ENCODE measurements at regions not wholly inside any gene's neighbourhood (a gene's known extent, or its start where the extent isn't known, plus 50 kb on each side); places are given as distances from the start of the nearest gene placed in this dataset.

- no peak for DNase-seq
- Histone ChIP-seq H2AK5ac (ENCODE audit: low read length) (no peak overlapping the region), H3K23ac (ENCODE audit: low read length) (no peak overlapping the region), H3K4me1 (ENCODE audit: control insufficient read depth in 1 of 2, insufficient read depth in 2 of 2, low read length in 2 of 2) (peaks cover 0 to 2% of the 10 kb centered on the region in 2 experiments), H2BK5ac (ENCODE audit: low read depth, low read length, poor library complexity) (no peak overlapping the region), H3K4ac (ENCODE audit: low read depth, low read length) (no peak overlapping the region), H4K8ac (ENCODE audit: low read depth, low read length) (no peak overlapping the region), H3K79me2 (ENCODE audit: control insufficient read depth, insufficient read depth, low read length, poor library complexity) (no peaks in the 10 kb centered on the region), H3K4me2 (ENCODE audit: low read length) (no peak overlapping the region), H3K27me3 (ENCODE audit: insufficient read depth, low read length) (no peaks in the 10 kb centered on the region), H4K12ac (ENCODE audit: low read depth, low read length) (no peak overlapping the region), H3K18ac (ENCODE audit: low read length) (no peak overlapping the region), H4K91ac (ENCODE audit: low read depth, low read length) (no peak overlapping the region), H3K36me3 (ENCODE audit: control insufficient read depth in 1 of 2, insufficient read depth in 2 of 2, low read length in 2 of 2) (no peaks in the 10 kb centered on the region), H3K79me1 (ENCODE audit: low read length) (peaks cover 5% of the 10 kb centered on the region), H3K14ac (ENCODE audit: low read length) (no peak overlapping the region), H2BK12ac (ENCODE audit: low read length) (no peak overlapping the region), H3K4me3 (ENCODE audit: low read depth, low read length) (no peak overlapping the region), H3K9me3 (ENCODE audit: insufficient read depth, low read depth, low read length) (no peaks in the 10 kb centered on the region), H2BK120ac (ENCODE audit: insufficient read depth, low read length, poor library complexity) (no peak overlapping the region), H3K27ac (ENCODE audit: low read depth, low read length) (no peak overlapping the region), H3K9ac (ENCODE audit: low read length) (no peak overlapping the region), H2AFZ (ENCODE audit: insufficient read depth, low read length, poor library complexity) (no peak overlapping the region)
Measured at GRCh38 chr3:154967090-154967489, 113.0 kb upstream of the MME start.

- no peak for DNase-seq
- Histone ChIP-seq H4K91ac (ENCODE audit: low read depth, low read length) (no peak overlapping the region), H3K4ac (ENCODE audit: low read depth, low read length) (no peak overlapping the region), H3K4me1 (ENCODE audit: control insufficient read depth in 1 of 2, insufficient read depth in 2 of 2, low read length in 2 of 2) (peaks cover 2 to 3% of the 10 kb centered on the region in 2 experiments), H2BK12ac (ENCODE audit: low read length) (peak overlapping the region; percentile 9), H2BK120ac (ENCODE audit: insufficient read depth, low read length, poor library complexity) (no peak overlapping the region), H2BK5ac (ENCODE audit: low read depth, low read length, poor library complexity) (no peak overlapping the region), H3K9ac (ENCODE audit: low read length) (no peak overlapping the region), H2AFZ (ENCODE audit: insufficient read depth, low read length, poor library complexity) (no peak overlapping the region), H3K27ac (ENCODE audit: low read depth, low read length) (no peak overlapping the region), H3K36me3 (ENCODE audit: control insufficient read depth in 1 of 2, insufficient read depth in 2 of 2, low read length in 2 of 2) (no peaks in the 10 kb centered on the region), H4K8ac (ENCODE audit: low read depth, low read length) (no peak overlapping the region), H3K27me3 (ENCODE audit: insufficient read depth, low read length) (no peaks in the 10 kb centered on the region), H3K18ac (ENCODE audit: low read length) (no peak overlapping the region), H3K9me3 (ENCODE audit: insufficient read depth, low read depth, low read length) (no peaks in the 10 kb centered on the region), H3K4me3 (ENCODE audit: low read depth, low read length) (no peak overlapping the region), H4K12ac (ENCODE audit: low read depth, low read length) (no peak overlapping the region), H3K79me1 (ENCODE audit: low read length) (no peaks in the 10 kb centered on the region), H3K4me2 (ENCODE audit: low read length) (no peak overlapping the region), H3K14ac (ENCODE audit: low read length) (no peak overlapping the region), H3K23ac (ENCODE audit: low read length) (no peak overlapping the region), H2AK5ac (ENCODE audit: low read length) (no peak overlapping the region), H3K79me2 (ENCODE audit: control insufficient read depth, insufficient read depth, low read length, poor library complexity) (no peaks in the 10 kb centered on the region)
- no CpG with 5 or more reads among the region's 1 CpG for WGBS (ENCODE audit: extremely low coverage, insufficient coverage, insufficient read length)
Measured at GRCh38 chr3:154956815-154957214, 123.3 kb upstream of the MME start.

GRCh38 chr3:154955907-154956533 lies 124.1 kb upstream of the MME start:
- H2BK120ac ChIP-seq (ENCODE audit: insufficient read depth, low read length, poor library complexity), result no peak overlapping the region
- no peak overlapping the region for H3K4ac ChIP-seq (ENCODE audit: low read depth, low read length)
- H2AFZ ChIP-seq (ENCODE audit: insufficient read depth, low read length, poor library complexity), result no peak overlapping the region
- no peaks in the 10 kb centered on the region for H3K36me3 ChIP-seq (ENCODE audit: control insufficient read depth in 1 of 2, insufficient read depth in 2 of 2, low read length in 2 of 2)
- no peak overlapping the region for H4K91ac ChIP-seq (ENCODE audit: low read depth, low read length)
- no peak overlapping the region for H3K23ac ChIP-seq (ENCODE audit: low read length)
- H3K9me3 ChIP-seq (ENCODE audit: insufficient read depth, low read depth, low read length), result no peaks in the 10 kb centered on the region
- no peak overlapping the region for H2BK12ac ChIP-seq (ENCODE audit: low read length)
- H4K12ac ChIP-seq (ENCODE audit: low read depth, low read length), result no peak overlapping the region
- no peaks in the 10 kb centered on the region for H3K79me1 ChIP-seq (ENCODE audit: low read length)
- H3K4me2 ChIP-seq (ENCODE audit: low read length), result no peak overlapping the region
- H2BK5ac ChIP-seq (ENCODE audit: low read depth, low read length, poor library complexity), result no peak overlapping the region
- no CpG with 5 or more reads among the region's 2 CpGs for WGBS (ENCODE audit: extremely low coverage, insufficient coverage, insufficient read length)
- no peaks in the 10 kb centered on the region for H3K79me2 ChIP-seq (ENCODE audit: control insufficient read depth, insufficient read depth, low read length, poor library complexity)
- DNase-seq, result no peak
- peaks cover 2 to 3% of the 10 kb centered on the region in 2 experiments for H3K4me1 ChIP-seq (ENCODE audit: control insufficient read depth in 1 of 2, insufficient read depth in 2 of 2, low read length in 2 of 2)
- H4K8ac ChIP-seq (ENCODE audit: low read depth, low read length), result no peak overlapping the region
- H3K14ac ChIP-seq (ENCODE audit: low read length), result no peak overlapping the region
- H3K9ac ChIP-seq (ENCODE audit: low read length), result no peak overlapping the region
- no peak overlapping the region for H3K4me3 ChIP-seq (ENCODE audit: low read depth, low read length)
- no peak overlapping the region for H2AK5ac ChIP-seq (ENCODE audit: low read length)
- H3K27me3 ChIP-seq (ENCODE audit: insufficient read depth, low read length), result no peaks in the 10 kb centered on the region
- no peak overlapping the region for H3K27ac ChIP-seq (ENCODE audit: low read depth, low read length)
- H3K18ac ChIP-seq (ENCODE audit: low read length), result no peak overlapping the region

- WGBS (ENCODE audit: extremely low coverage, insufficient coverage, insufficient read length), result no CpG with 5 or more reads among the region's 1 CpG
- H3K4ac ChIP-seq (ENCODE audit: low read depth, low read length), result no peak overlapping the region
Measured at GRCh38 chr3:154954757-154955156, 125.4 kb upstream of the MME start.

More at GRCh38 chr3:154954757-154955156, 125.4 kb upstream of the MME start:
- no peak overlapping the region for H3K14ac ChIP-seq (ENCODE audit: low read length)
- no peak overlapping the region for H3K4me3 ChIP-seq (ENCODE audit: low read depth, low read length)
- H3K79me2 ChIP-seq (ENCODE audit: control insufficient read depth, insufficient read depth, low read length, poor library complexity), result no peaks in the 10 kb centered on the region
- H3K4me1 ChIP-seq (ENCODE audit: control insufficient read depth in 1 of 2, insufficient read depth in 2 of 2, low read length in 2 of 2), result peaks cover 2 to 3% of the 10 kb centered on the region in 2 experiments
- H3K79me1 ChIP-seq (ENCODE audit: low read length), result no peaks in the 10 kb centered on the region
- H3K27ac ChIP-seq (ENCODE audit: low read depth, low read length), result no peak overlapping the region
- no peak overlapping the region for H3K9ac ChIP-seq (ENCODE audit: low read length)
- no peak overlapping the region for H3K4me2 ChIP-seq (ENCODE audit: low read length)
- no peaks in the 10 kb centered on the region for H3K27me3 ChIP-seq (ENCODE audit: insufficient read depth, low read length)
- H4K91ac ChIP-seq (ENCODE audit: low read depth, low read length), result no peak overlapping the region
- H4K12ac ChIP-seq (ENCODE audit: low read depth, low read length), result no peak overlapping the region
- peak; percentile 13 to 70 for DNase-seq
- no peak overlapping the region for H2AFZ ChIP-seq (ENCODE audit: insufficient read depth, low read length, poor library complexity)
- H4K8ac ChIP-seq (ENCODE audit: low read depth, low read length), result no peak overlapping the region
- no peaks in the 10 kb centered on the region for H3K9me3 ChIP-seq (ENCODE audit: insufficient read depth, low read depth, low read length)
- H2BK5ac ChIP-seq (ENCODE audit: low read depth, low read length, poor library complexity), result no peak overlapping the region
- H2BK120ac ChIP-seq (ENCODE audit: insufficient read depth, low read length, poor library complexity), result no peak overlapping the region
- H3K23ac ChIP-seq (ENCODE audit: low read length), result no peak overlapping the region
- no peak overlapping the region for H2AK5ac ChIP-seq (ENCODE audit: low read length)
- H3K18ac ChIP-seq (ENCODE audit: low read length), result no peak overlapping the region
- no peaks in the 10 kb centered on the region for H3K36me3 ChIP-seq (ENCODE audit: control insufficient read depth in 1 of 2, insufficient read depth in 2 of 2, low read length in 2 of 2)
- H2BK12ac ChIP-seq (ENCODE audit: low read length), result no peak overlapping the region
